ENCODE measurements at regions not wholly inside any gene's neighbourhood (a gene's known extent, or its start where the extent isn't known, plus 50 kb on each side); places are given as distances from the start of the nearest gene placed in this dataset.
"Not testable (repeated sequence)": the region's sequence is repeated elsewhere in the genome, so short reads cannot be mapped to it uniquely, and the experiment has no call there.

GRCh38 chr14:59018978-59019377 is 169.5 kb upstream of the DAAM1 start:
- no peak for DNase-seq

- no peak for DNase-seq
These were observed 168.1 kb upstream of the DAAM1 start for GRCh38 chr14:59020382-59020781.

GRCh38 chr14:59022144-59022543 is 166.3 kb upstream of the DAAM1 start:
- DNase-seq, result no peak

GRCh38 chr14:59026081-59026480 is 162.4 kb upstream of the DAAM1 start:
- DNase-seq, result no peak

GRCh38 chr14:59026640-59027039 is 161.8 kb upstream of the DAAM1 start:
- not testable (repeated sequence) for DNase-seq

DNA sequence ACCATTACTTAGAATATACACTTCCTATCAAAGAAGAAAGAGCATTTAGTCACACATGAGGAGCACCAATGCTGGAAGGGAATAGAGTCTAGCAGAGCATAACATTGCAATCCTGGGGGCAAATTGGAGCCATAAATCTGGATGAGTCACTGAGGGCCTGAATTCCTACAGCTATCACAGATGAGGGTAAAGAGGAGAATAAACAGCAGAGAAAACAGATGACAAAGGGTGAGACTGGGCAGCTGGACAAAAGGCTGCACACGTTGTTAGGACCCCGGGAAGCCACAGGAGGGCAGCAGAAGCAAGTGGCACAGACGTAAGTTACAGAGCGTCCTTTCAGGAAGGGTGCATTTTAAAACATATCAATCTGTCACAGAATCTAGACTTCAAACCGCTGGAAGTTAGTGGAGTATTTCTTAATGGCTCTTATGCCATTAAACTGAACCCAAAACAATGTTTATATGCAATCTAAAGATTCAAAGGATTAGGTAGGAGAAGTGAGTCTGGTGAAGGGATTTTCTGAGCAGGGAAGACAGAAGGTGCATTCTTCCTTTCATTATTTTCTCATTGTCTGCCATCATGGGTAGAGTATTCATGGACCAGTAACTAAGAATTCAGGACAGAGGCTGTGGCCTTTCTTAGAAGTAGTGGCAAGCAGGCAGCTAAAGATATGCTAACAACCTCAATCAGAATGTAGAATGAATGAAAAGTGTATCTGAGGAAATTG is 159.8 kb upstream of the DAAM1 start:
- DNase-seq, result no peak

DNA sequence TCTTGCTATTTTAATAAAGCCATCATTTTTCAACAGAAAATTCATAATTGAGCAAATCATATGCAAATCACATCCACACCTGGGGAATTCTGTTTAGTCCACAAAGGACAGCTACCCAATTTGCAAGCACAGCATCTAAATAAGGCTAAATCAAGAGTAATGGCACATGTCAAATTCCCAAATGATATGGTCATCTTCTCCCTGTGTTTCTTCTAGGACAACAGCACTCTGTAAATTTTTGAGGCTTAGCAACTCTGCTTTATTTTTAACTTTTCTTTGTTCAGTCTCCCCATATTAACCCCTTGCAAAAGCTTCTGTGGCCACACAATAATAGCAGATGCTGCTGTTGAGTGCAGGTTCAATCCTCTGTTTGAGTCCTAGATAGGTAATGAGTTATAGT is 155.6 kb upstream of the DAAM1 start:
- DNase-seq, result no peak

GRCh38 chr14:59036134-59036533 is 152.3 kb upstream of the DAAM1 start:
- DNase-seq, result no peak

- no peak for DNase-seq
These were observed 151.4 kb upstream of the DAAM1 start for GRCh38 chr14:59037086-59037485.

DNA sequence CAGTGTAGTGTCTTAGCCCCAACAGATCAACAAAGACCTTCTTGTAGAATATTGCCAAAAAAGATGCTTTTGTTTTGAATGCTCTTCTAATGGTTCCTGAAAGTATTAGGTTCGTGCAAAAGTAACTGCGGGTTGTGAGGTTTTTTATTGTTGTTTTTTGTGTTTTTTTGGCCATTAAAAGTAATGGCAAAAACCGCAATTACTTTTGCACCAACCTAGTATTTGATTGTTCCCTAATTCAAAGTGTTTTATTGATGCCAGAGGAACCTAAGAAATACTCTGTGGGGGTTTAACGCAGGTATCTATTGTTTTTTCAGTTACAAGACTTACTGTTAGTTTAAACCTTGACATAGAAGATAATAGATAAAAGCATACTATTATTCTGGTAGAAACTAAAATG is 150.8 kb upstream of the DAAM1 start:
- DNase-seq, result no peak

DNA sequence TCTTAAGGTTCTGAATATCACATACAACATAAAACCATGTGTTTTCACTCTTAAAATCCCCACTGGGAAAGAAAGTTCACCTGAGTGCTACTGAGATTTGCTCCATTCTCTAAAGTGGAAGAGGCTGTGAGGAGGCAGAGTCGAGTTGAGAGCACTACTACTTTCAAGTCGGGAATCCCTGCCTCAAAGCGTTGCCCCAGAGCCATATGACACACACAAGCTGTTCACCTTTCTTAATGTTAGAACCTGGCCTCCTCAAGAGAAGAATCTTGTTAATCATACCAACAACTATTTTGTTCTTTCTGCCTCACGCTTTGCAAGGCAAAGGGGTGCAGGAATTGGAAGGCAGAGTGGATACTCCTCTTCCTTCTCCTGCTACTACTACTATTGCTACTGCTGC is 149.7 kb upstream of the DAAM1 start:
- no peak for DNase-seq

DNA sequence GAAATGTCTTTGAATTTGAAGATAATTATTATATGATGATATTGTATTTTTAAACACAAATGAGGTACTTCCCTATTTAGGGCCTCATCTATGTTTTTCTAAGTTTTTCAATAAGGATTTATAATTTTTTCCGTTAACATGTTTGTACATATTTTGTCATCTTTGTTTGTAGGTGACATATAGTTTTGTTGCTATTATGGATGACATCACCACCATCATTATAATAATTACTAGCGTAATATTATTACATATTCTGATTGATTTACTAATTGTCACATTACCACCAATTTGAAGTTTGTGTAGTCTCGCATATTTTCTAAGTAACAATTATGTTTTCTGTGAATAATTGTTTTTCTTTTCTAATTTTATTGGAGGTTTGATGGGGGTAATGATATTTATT is 147.2 kb upstream of the DAAM1 start:
- DNase-seq, result no peak

DNA sequence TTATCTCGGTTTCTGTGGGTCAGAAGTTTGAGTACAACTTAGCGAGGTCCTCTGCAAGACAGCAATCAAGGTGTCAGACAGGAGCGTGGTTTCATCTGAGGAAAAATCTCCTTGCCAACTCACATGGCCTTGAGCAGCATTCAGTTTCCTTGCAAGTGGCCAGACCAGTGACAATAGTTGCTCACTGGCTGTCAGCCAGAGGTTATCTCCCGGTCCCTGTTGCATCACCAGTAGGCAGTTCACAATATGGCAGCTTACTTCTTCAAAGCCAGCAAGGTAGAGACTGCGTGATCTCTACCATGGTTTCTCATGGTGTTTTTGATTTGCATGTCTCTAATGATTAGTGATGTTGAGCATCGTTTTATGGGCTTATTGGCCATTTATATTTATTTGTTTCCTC is 143.8 kb upstream of the DAAM1 start:
- no peak for DNase-seq

GRCh38 chr14:59046746-59047145 is 141.7 kb upstream of the DAAM1 start:
- DNase-seq, result no peak

GRCh38 chr14:59055006-59055405 is 133.5 kb upstream of the DAAM1 start:
- DNase-seq, result no peak

- DNase-seq, result peak; percentile 33
These were observed 132.9 kb upstream of the DAAM1 start for GRCh38 chr14:59055439-59056045.

- DNase-seq, result no peak
These were observed 130.9 kb upstream of the DAAM1 start for GRCh38 chr14:59057551-59057950.

GRCh38 chr14:59058776-59059175 is 129.7 kb upstream of the DAAM1 start:
- DNase-seq, result not testable (repeated sequence)

DNA sequence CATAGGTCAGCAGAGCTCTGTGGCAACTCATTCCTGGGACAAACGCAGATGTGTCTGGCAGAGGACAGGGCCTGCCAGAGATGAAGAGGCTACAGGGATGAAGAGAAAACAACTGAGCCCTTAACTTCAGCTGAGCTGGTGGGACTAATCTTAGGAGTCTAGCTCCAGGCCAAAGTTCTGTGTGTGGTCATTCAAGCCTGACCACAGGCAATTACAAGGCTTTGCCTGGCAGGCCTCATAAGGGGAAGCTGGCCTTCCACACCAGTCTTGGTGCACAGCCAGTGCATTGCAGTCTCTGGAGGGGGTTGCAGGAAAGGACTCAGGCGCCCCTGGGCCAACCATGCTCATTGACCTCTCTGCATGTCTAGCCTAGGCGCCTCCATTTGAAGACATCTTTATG is 127.6 kb upstream of the DAAM1 start:
- no peak for DNase-seq

- no peak for DNase-seq
These were observed 127.2 kb upstream of the DAAM1 start for GRCh38 chr14:59061292-59061691.

GRCh38 chr14:59063259-59063658 is 125.2 kb upstream of the DAAM1 start:
- no peak for DNase-seq

DNA sequence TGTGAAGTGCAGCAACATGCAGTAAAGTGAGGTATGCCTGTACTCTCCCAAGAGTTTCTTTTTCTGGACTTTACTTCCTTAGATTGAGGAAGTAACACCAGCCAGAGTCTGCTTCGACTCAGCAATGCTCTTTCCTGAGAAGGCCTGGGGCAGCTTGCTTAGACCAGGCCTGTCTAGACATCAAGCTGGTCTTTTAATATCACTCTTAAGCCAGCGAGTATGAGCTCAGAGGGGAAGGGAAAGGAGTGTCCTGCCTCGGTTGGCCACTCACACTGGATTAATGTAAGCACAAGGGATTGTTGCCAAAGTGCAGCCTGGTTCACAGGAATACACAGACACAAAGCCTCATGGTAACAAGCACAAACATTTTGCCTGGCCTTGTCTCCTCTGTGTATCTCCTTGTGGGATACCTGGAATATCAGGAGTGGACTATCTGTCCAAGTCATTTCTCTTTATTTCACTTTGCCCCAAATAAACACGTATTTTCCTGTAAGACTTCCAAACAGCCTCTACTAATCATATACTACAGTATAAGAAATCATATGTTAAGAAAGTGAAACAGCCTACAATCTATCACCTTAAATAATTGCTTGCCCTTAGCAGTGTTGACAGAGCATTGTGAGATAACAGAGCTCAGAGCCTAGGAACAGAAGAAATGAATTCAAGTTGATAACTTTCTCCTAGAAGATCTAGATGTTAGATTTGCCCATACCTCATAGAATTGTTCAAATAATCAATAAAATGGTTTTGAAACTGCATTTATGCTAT is 121.2 kb upstream of the DAAM1 start:
- no peak for DNase-seq

GRCh38 chr14:59069163-59069854 is 119.2 kb upstream of the DAAM1 start:
- no peak for DNase-seq

- DNase-seq, result no peak
These were observed 113.0 kb upstream of the DAAM1 start for GRCh38 chr14:59075506-59075905.

All from CD4-positive, alpha-beta T cell treated with Interleukin-4 for 4 hours (primary cell).